Ectodermal cell (in vitro differentiated cells): ENCODE measurements at regions not wholly inside any gene's neighbourhood (a gene's known extent, or its start where the extent isn't known, plus 50 kb on each side); places are given as distances from the start of the nearest gene placed in this dataset.

Source experiments
- H3K27ac ChIP-seq: 2 replicates; pipeline ENCODE4 v1.7.0; 2013; ENCODE audit warnings: mild to moderate bottlenecking, low read depth, low read length; ENCODE audit not compliant: insufficient read depth, poor library complexity, severe bottlenecking
- H3K27me3 ChIP-seq: 2 replicates; pipeline ENCODE4 v1.7.0; 2013; ENCODE audit warnings: mild to moderate bottlenecking, low read length; ENCODE audit not compliant: insufficient read depth, control insufficient read depth, poor library complexity, severe bottlenecking
- H3K36me3 ChIP-seq: one replicate; pipeline ENCODE4 v1.7.0; 2013; ENCODE audit warnings: low read length; ENCODE audit not compliant: control insufficient read depth, insufficient read depth
- H3K4me1 ChIP-seq: one replicate; pipeline ENCODE4 v1.7.0; 2013; ENCODE audit warnings: low read length; ENCODE audit not compliant: control insufficient read depth, insufficient read depth
- H3K4me3 ChIP-seq: 2 replicates; pipeline ENCODE4 v1.7.0; 2013; ENCODE audit warnings: low read depth, low read length, control low read depth; ENCODE audit not compliant: insufficient read depth
- H3K9me3 ChIP-seq: 2 replicates; pipeline ENCODE4 v1.7.0; 2013; ENCODE audit warnings: mild to moderate bottlenecking, low read length, moderate library complexity; ENCODE audit not compliant: control insufficient read depth
- WGBS, 2 experiments: methylation state at CpG; one replicate each; pipeline ENCODE4 v1.1.7; 2013; ENCODE audit warnings: missing lambda C conversion rate in 2 of 2; 5-methylcytosine and 5-hydroxymethylcytosine counted together

DNA sequence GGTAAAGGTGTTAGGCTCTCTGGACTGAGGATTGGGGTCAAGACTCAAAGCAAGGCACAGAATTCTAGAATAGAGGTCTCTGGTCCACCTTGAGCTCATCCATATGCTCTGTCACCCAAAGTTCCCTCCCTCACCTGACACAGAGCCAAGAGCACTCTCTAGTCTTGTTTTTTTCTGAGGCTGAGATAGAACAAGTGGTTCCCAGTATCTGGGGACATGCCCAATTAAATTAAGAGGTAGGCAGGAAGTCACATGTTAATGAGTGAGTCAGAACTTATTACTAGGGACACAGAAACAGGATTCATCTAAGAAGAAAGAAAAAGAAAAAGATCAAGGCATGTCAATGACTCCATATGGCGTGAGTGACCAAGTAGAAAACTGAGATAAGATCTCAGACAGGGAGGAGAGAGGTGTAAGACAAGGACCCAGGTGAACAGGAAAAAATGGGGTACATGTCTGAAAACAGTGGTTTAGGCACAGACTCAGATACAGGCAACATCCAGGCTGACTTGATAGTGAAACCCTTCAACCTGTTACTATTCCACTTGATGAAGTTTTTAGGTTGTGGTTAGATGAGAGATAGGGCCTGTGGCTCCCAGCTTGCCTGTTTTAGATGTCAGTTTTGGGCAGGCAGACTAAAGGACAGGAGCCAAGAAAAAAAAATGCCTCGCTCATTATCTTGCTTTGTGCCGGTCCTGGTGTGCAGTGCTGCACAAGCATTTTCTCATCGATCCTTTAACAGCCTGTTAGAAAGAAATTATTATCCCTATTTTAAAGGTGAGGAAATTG lies 609.9 kb downstream of the CCSER2 start:
- WGBS, 2 experiments: 91 to 95% methylated on average over 4 of the region's 4 CpGs
- Histone ChIP-seq H3K27me3 (no peaks in the 10 kb centered on the region), H3K36me3 (no peaks in the 10 kb centered on the region), H3K9me3 (no peaks in the 10 kb centered on the region), H3K4me1 (no peaks in the 10 kb centered on the region), H3K27ac (no peak overlapping the region), H3K4me3 (no peak overlapping the region)

DNA sequence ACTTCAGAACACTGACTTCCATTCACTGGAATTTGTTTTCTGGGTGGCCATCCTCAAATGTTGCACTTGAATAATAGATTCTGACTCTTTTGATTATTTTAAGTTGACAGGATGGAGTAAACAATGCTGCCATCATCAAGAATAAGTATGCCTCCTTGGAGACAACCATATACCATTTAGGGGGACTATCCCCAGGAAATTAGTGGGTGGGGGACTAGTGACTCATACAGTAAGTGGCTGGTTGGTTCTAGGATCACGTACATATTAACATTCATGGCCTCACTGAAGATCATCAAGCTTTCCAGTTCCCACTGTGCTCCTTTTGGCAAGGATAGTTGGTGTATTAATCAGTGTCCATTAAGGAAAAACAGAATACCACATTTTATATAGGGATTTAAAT lies 615.2 kb downstream of the CCSER2 start:
- no peaks in the 10 kb centered on the region for H3K4me1 ChIP-seq
- WGBS, 2 experiments: 92% methylated on average over 1 of the region's 1 CpG; no CpG with 5 or more reads in 1 of the 2 experiments
- H3K27me3 ChIP-seq: no peaks in the 10 kb centered on the region
- H3K27ac ChIP-seq: no peak overlapping the region
- H3K36me3 ChIP-seq: no peaks in the 10 kb centered on the region
- H3K4me3 ChIP-seq: no peak overlapping the region
- no peaks in the 10 kb centered on the region for H3K9me3 ChIP-seq

DNA sequence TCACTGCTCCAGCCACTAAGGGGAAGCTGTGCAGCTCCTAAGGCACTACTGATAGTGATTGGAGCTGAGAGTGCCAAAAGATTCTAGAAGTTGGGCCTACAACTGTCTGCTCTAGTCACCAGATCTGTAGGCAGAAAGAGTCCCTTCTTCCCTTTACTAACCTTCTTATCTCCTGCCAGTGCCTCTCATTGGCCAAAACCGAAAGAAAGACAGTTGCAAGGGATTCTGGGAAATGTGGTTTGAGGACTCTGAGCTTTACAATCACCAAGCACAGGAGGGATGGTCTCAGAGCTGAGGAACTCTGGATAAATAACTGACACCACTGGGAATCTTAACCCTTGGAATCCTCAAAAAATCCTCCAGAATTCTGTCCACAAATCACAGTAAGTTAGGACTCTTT lies 615.8 kb downstream of the CCSER2 start:
- no peaks in the 10 kb centered on the region for H3K9me3 ChIP-seq
- no peak overlapping the region for H3K27ac ChIP-seq
- no peaks in the 10 kb centered on the region for H3K36me3 ChIP-seq
- H3K4me3 ChIP-seq: no peak overlapping the region
- 67 to 100% methylated on average over 1 of the region's 1 CpG for WGBS, 2 experiments
- H3K27me3 ChIP-seq: no peaks in the 10 kb centered on the region
- no peaks in the 10 kb centered on the region for H3K4me1 ChIP-seq

DNA sequence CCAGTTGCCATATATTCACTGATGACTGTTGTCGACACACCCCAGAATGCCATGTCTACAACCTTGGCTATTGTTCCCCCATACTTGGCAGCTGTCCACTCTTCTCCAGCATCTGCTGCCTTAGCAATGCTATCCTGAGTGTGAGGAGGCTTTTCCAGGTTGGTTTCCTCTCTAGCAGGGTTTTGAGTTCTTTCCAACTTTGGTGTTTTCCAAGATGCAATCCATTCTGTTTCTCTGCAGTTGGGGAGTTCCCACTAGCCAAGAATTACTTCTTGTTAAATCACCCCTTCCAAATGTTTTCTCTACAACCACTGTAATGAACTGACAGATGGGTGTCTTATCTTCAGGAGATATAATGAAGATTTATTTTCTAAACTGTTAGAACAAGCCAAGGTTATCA lies 617.4 kb downstream of the CCSER2 start:
- Histone ChIP-seq H3K36me3 (no peaks in the 10 kb centered on the region), H3K9me3 (no peaks in the 10 kb centered on the region), H3K4me1 (no peaks in the 10 kb centered on the region), H3K27me3 (no peaks in the 10 kb centered on the region), H3K4me3 (no peak overlapping the region), H3K27ac (no peak overlapping the region)
- 100% methylated on average over 1 of the region's 1 CpG for WGBS, 2 experiments

DNA sequence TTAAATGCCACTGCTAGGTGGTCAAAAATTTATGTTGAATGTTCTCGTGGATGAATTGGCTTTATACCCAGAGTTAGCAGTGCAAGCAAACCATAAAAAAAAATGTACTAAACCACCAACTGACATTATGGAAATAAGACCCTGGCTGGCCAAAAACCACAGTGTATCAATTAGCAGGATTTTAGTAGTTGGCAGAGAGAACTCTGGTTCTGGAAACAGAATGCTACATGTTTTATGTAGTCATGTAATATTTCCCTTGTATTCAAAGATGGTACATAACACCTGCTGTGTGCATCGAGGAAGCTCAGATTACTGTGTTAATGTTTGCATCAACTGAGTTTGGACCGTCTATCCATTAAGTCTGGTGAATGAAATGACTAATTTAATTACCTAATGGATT lies 618.5 kb downstream of the CCSER2 start:
- 98 to 100% methylated on average over 3 of the region's 3 CpGs for WGBS, 2 experiments

DNA sequence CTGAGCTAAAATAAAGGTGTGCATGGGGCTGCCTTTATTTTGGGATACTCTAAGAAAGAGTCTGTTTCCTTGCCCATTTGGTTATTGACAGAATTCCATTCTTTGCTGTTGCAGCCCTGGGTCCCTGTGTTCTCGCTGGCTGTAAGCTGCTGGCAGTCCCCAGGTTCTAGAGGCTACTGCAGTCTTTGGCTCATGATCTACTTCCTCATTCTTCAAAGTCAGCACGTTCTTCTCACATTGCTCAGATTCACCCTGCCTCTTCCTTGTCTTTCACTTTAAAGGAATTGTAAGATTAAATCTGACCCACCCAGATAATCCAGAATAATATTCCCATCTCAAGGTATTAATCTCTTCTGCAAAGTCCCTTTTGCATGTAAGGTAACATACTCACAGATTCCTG lies 620.3 kb downstream of the CCSER2 start:
- 86 to 90% methylated on average over 2 of the region's 2 CpGs for WGBS, 2 experiments
- no peak overlapping the region for H3K4me3 ChIP-seq
- H3K27ac ChIP-seq: no peak overlapping the region
- H3K36me3 ChIP-seq: no peaks in the 10 kb centered on the region
- H3K27me3 ChIP-seq: no peaks in the 10 kb centered on the region
- no peaks in the 10 kb centered on the region for H3K4me1 ChIP-seq
- H3K9me3 ChIP-seq: no peaks in the 10 kb centered on the region

More for the DNA sequence above, 618.5 kb downstream of the CCSER2 start:
- H3K27ac ChIP-seq: no peak overlapping the region
- no peak overlapping the region for H3K4me3 ChIP-seq
- H3K36me3 ChIP-seq: no peaks in the 10 kb centered on the region
- H3K27me3 ChIP-seq: no peaks in the 10 kb centered on the region
- H3K9me3 ChIP-seq: no peaks in the 10 kb centered on the region
- no peaks in the 10 kb centered on the region for H3K4me1 ChIP-seq

DNA sequence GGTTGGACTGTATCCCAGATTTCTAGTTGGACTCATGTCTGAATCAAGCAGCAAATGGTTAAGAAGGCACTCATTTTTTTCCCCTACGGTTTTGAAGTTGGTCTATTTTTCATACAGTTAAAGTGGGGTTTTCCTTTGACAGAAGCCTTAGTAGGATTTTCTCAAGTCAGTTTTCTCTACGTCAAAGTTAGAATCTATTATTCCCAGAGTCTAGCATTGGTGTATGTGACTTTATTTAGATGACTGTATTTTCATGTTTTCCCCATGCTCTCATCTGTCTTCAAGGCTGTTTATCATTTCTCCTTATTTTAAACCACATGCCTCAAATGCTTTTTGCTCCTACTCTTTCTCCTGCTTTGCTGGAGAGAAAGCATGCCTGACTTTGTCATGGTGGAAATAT lies 623.2 kb downstream of the CCSER2 start:
- Histone ChIP-seq H3K4me1 (no peaks in the 10 kb centered on the region), H3K36me3 (no peaks in the 10 kb centered on the region), H3K4me3 (no peak overlapping the region), H3K27ac (no peak overlapping the region), H3K27me3 (no peaks in the 10 kb centered on the region), H3K9me3 (no peaks in the 10 kb centered on the region)
- WGBS, 2 experiments: 92 to 99% methylated on average over 1 to 2 of the region's 2 CpGs

DNA sequence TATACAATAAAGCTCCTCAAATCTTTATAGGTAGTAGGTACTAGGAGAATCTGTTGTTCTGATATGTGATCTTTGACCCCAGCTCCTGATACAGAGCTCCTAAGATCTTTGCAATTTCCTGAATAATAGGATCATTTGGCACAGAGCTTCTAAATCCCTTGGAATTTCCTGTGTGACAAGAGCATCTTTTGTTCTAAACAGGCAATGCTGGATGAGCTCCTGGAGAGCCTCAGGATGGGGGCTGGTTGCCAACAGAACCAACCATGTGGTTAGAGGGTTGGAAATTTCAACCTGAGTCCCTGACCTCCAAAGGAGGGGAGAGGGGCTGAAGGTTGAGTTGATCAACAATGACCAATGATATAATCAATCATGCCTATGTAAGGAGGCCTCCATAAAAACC lies 629.0 kb downstream of the CCSER2 start:
- H3K9me3 ChIP-seq: no peaks in the 10 kb centered on the region
- H3K4me1 ChIP-seq: peaks cover 10% of the 10 kb centered on the region
- H3K27me3 ChIP-seq: no peaks in the 10 kb centered on the region
- peak overlapping the region; percentile 27 for H3K27ac ChIP-seq
- no peak overlapping the region for H3K4me3 ChIP-seq
- H3K36me3 ChIP-seq: no peaks in the 10 kb centered on the region

DNA sequence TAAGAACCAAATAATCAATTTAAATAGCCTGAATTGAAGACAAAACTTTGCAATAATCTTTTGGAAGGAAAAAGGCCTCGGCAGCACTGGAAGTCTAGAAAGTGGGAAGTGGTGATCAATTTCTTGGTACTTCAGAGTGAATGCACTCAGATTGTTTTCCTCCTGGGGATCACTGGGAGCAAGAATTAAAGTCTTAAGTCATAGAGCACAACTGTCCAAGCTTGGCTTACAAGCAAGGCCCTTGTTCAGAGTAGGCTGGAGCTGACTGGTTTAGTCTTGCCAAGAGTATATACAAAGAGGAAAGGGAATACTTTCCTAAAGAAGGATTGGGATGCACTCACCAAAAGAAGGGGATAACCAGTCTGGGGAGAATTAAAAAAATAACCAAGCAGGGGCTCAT lies 637.1 kb downstream of the CCSER2 start:
- Histone ChIP-seq H3K27ac (no peak overlapping the region), H3K27me3 (no peaks in the 10 kb centered on the region), H3K4me1 (no peaks in the 10 kb centered on the region), H3K4me3 (no peak overlapping the region), H3K36me3 (no peaks in the 10 kb centered on the region), H3K9me3 (no peaks in the 10 kb centered on the region)
- 95 to 97% methylated on average over 1 of the region's 1 CpG for WGBS, 2 experiments

DNA sequence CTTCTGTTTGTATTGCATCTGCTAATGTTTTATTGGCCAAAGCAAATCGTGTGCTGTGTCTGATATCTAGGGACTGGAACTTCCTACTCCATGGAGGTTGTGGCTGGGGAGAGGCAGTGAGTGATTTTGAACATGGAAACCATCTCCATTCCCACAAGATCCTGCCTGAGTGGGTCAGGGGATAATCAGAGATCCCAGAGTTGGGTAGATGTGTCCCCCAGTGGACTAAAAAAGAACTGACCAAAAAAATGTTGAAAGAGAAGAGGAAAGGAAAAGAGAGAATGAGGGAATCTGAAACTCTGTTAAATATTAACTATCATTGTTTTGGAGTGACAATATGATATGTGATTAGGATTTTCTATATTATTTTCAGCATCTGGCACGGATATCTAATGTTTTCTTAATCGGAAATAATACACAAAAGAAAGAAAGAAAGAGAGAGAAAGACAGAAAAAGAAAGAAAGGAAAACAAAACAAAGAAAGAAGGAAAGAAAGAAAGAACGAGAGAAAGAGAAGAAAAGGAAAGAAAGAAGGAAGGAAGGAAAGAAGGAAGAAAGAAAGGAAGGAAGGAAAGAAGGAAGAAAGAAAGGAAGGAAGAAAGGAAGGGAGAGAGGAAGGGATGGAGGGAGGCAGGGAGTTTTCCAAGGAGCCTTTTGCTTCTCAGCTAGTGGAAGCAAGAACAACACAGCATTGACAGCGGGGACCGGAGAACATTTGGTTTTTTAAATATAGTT lies 638.5 kb downstream of the CCSER2 start:
- Histone ChIP-seq H3K9me3 (no peaks in the 10 kb centered on the region), H3K36me3 (no peaks in the 10 kb centered on the region), H3K4me1 (no peaks in the 10 kb centered on the region), H3K4me3 (no peak overlapping the region), H3K27ac (no peak overlapping the region), H3K27me3 (no peaks in the 10 kb centered on the region)
- WGBS, 2 experiments: 92 to 99% methylated on average over 5 to 6 of the region's 6 CpGs
